Vagina (tissue), 2 donors: ENCODE measurements at regions not wholly inside any gene's neighbourhood (a gene's known extent, or its start where the extent isn't known, plus 50 kb on each side); places are given as distances from the start of the nearest gene placed in this dataset.

Experiments
- CTCF ChIP-seq, 3 experiments: fragments of 450-650 bp in 2 of 3; fragments of 200-600 bp in 1 of 3; sonication (generic) in 1 of 3; IDR thresholded peaks; one replicate each; pipeline ENCODE4 v1.5.1; 2017 to 2019; ENCODE audit warnings: antibody characterized with exemption in 3 of 3, mild to moderate bottlenecking in 2 of 3, moderate library complexity in 2 of 3
- POLR2A ChIP-seq, 2 donors: fragments of 450-650 bp; IDR thresholded peaks; one replicate each; pipeline ENCODE4 v1.6.1; 2017; ENCODE audit warnings: antibody characterized with exemption in 2 of 2, mild to moderate bottlenecking in 2 of 2, moderate library complexity in 2 of 2
- POLR2AphosphoS5 ChIP-seq, 2 donors: sonication (generic); formaldehyde crosslinking; IDR thresholded peaks; one replicate each; pipeline ENCODE4 v1.9.0; 2017; ENCODE audit warnings: antibody characterized with exemption in 2 of 2, mild to moderate bottlenecking in 2 of 2, low read depth in 1 of 2; ENCODE audit not compliant: insufficient read depth in 1 of 2

DNA sequence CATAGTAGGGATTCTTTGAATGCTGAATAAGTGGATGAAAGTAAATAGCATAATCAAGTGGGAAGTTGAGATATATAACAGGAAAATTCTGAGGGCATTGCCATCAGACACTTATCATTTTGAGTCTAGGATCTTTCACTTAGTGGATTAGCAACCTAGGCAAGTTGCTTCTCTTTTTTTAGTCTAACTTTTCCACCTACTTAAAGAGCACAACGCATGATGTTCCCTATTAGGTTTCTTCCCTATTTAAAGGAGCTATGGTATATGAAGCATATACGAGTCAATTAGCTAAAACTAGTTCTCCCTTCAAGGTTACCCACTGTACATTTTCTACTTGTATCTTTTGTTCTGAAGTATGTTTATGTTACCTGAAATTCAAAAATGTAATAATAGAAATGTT, 67.1 kb upstream of the HS3ST1 start:
- TF ChIP-seq POLR2AphosphoS5 (IDR thresholded peaks at IDR 0.05; ENCODE audit: insufficient read depth in 1 of 2, low read depth in 1 of 2) (no peak), CTCF (IDR thresholded peaks at IDR 0.05) (no peak), POLR2A (IDR thresholded peaks at IDR 0.05) (no peak)
